SW480 (cell line): ENCODE measurements at regions not wholly inside any gene's neighbourhood (a gene's known extent, or its start where the extent isn't known, plus 50 kb on each side); places are given as distances from the start of the nearest gene placed in this dataset.

Experiments used
- DNase-seq: peaks from one replicate; pipeline ENCODE4 v3.0.0-alpha.2; 2016; ENCODE audit warnings: low spot score

DNA sequence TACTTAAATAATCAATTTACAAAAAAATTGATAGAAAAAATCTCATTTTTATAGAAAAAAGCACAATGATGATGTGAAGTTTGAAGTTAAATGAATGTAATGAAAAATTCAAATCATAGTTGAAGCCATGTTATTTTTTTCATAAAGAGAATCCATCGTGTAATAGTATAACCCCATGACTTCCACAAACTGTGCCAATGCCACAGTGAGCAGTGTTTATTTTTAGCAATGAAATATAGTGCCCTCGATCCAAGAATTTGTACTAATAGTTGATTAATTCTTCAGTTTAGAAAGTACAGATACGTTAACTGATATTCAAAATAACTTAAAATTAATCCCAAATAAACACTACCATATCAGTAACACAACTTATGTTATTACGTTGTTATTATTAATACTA is 225.9 kb downstream of the PTPRC start:
- DNase-seq = no peak

DNA sequence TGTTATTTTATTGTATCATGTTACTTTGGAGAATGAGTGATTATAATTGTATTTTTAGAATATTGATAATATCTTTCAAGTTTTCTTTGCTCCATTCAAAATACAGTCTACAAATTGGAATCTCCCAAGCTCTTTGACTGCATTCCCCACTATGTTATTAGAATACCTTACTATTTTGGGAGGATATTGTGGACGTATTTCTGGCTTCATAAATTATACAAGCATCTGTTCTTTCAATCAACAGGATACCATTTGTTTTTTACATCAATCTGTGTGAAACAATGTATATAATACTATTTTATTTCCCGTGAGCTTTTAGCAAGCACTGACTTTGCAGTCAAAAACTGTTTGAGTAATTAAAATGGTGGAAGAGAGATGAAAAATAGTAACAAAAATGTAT is 226.5 kb downstream of the PTPRC start:
- DNase-seq = no peak

DNA sequence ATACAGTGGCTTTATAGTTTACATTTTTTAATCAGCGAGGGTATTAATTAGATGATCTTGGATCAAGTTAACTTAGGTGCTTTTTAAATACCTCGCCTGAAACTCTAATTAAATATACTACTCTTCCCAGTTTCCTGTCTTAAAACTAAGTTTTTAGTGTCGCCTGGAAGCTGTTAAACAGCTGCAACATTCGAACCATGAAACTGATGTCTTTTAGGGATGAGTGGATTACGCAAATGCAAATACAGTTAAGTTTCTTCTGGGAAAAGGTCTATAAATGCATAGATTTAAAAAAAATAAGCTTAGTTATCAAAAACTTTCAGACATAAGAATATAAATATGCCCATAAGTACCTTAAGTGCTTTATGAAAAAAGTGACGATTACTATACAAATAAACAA is 228.3 kb downstream of the PTPRC start:
- DNase-seq = no peak

DNA sequence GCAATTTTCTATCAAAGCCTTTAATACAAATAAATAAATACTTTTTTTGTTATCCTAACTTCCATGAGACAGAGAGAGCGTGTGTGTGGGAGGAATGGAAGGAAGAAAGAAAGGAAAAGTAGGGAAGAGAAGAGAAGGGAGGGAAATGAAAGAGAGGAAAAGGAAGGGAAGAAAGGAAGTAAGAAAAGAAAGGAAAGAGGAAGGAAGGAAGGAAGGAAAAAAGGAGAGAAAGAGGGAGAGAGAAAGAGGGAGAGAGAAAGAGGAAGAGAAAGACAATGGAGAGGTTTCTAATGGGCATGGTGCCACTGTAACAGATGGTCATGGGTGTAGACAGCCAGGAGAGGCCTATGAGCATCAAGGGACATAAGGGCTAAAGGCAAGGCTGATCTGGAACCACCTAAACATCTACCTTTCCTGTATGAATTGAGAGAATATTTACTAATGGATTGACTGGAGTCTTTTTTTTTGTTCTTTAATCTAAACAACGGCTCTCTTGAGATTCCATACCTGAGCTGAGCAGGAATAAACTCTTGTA is 234.9 kb downstream of the PTPRC start:
- no peak for DNase-seq

DNA sequence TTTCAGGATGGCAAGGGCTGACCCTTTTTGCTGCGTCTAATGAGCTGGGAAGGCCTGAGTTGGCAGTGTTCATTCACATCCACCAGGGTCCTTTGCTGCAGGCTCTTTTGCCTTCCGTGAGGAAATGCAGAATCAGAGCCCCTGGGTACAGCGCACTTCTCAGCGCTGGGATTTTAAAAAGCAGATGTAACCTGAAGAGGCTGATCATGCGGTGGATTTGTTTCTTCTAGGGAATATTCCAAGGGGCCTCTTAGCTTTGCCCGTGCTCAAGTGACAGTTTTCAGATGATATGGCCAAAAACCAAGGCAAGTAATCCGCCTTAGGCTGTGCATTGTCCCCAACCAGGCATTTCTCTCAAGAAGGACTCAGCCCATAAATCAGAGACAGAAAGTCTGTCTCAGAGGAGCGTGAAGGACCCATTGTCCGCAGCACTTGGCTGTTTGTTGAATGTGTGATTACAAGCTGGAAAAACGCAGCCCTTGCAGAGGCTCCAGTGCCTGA is 237.6 kb downstream of the PTPRC start:
- DNase-seq = no peak

DNA sequence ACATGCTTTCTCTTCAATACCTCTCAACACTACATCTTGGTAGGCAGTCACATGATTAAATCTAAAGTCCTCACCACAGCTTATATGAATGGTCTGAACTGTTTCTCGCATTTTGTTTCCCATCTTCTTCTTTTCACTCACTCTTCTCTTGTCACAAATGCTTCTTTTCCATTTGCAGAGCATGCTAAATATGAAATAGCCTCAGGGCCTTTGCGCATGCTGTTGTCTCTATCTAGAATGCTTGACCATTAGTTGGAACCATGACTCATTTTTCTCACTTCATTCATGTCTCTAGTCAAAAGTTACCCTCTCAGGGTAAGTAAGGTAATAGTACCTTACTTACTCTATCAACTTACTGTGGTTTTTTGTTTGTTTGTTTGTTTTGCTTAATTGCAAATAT is 239.7 kb downstream of the PTPRC start:
- no peak for DNase-seq

DNA sequence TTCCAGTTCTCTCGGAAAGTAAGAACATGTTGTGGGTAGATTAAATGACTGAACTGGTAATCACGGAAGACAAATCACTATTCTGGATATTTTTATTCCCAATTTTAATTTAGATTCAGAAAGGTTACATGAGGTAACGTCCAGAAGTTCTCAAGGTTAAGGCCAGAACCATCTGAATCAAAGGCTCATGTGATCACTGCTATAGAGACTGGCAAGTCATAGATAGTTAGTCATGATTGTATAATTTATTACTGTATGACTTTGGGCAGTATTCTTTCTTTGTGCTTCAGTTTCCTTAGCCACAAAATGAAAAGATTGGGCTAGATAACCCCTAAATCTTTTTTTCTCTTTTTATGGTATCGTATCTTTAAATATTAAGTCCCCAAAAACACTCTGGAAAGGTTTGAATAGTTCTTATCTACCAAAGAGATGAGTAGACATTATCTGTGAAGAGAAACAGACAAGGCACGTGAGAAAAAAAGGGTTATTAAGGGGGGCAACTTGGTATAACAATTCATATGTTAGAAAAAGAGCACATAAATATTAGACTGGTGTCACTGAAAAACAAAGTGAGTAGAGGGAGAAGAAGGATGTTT is 241.0 kb downstream of the PTPRC start:
- no peak for DNase-seq

DNA sequence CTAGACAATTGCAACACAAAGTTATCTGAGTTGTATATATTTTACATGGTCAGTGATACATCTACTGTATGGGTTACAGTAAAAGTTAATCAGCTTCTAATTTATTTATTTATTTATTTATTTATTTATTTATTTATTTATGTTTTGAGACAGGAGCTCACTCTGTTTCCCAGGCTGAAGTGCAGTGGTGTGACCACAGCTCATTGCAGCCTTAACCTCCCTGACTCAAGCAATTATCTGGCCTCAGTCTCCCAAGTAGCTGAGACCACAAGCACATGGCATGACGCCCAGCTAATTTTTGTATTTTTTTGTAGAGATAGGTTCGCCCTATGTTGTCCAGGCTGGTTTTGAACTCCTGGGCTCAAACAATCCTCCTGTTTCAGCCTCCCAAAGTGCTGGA is 241.6 kb downstream of the PTPRC start:
- DNase-seq = no peak

DNA sequence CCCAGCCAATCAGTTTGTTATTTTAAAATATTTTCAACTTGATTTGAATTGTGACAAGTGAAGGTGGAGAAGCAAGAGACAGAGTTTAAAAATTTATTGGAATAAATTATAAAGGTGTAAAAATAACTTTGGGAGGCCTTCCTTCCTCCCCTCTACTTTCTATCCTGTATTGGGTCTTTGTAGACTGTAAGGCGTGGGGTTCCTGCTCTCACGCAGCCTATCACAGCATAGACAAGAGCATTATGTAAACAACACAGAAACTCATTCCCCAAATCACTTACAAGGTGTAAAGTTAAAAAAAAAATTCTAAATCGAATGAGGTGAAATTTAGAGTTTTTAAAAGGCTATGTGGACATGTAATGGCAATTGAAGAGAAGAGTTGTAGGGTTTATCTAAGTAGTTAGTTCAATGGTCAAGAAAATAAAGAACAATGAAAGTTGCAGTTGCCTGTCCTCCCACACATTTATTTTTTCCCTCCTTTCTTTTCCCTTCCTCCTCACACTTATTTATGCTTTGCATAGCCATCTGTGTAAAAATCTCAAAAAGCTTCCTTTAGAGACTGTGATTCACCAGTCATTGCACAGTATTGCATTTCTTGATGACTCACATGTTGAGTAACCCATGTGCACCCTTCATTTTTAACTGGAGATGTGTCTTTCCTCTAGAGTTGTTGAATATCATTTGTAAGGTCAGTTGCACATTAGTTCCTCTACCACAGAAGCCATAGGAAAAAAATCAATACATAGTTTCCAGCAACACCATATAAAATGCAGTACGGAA is 242.2 kb downstream of the PTPRC start:
- peak; percentile 75 for DNase-seq

DNA sequence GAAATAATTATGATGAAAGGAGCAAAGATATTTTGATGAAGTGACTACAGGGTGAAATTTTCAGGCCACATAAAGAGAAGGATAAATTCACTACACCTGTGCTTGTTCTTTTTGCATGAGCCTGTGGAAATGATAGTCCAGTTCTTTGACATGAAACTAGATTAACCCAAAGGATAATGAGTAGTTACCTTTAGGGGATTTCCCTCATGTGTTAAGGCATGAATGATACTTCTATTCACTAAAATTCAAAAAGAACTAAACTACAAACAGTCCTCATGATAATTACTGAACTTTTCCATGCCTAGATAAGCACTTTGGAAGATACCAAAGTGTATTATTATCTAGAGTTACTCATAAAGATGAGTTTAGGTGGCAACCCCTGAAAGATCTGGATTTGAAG is 244.3 kb downstream of the PTPRC start:
- no peak for DNase-seq

DNA sequence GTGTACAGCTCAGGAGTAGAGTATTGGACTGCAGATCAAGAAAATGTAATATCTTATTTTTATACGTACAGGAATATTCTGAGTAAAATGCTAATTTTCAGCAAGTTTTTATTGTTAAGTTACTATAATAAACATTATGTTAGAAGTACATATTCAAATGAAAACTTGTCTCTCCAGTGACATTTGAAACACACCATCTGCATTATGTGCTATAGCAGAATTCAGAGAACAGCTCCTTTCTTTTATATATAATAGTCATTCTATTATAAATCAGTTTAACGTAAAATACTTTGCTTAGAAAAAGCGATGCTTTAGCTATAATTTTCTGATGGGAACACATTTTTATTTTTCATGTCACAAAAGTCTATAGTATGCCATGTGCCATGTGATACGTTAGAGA is 249.0 kb downstream of the PTPRC start:
- DNase-seq = no peak

DNA sequence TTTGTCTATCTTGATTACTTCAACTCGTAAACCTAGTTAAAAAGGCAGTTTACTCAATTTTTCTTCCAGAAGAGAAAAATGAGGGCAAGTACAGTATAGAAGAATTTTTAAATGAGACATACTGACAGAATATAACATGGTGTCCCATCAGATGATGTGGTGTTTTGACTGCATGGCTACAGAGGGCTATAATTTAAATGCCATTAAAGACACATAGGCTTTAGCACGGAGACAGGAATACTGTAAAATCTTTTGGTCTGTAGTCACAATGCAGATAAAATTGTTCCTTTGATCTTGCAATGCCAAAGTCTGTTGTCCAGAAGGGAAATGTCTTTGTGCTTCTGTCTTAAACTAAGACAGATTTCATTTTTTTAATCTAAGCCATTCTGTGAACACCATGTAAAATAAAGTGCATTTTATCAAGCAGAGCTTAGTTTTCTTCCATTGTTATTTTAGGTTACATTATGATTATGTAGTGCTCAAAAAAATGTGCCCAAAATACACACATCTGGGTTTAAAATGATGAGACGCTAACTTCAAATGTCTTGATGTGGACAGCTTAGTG is 249.6 kb downstream of the PTPRC start:
- DNase-seq = no peak

DNA sequence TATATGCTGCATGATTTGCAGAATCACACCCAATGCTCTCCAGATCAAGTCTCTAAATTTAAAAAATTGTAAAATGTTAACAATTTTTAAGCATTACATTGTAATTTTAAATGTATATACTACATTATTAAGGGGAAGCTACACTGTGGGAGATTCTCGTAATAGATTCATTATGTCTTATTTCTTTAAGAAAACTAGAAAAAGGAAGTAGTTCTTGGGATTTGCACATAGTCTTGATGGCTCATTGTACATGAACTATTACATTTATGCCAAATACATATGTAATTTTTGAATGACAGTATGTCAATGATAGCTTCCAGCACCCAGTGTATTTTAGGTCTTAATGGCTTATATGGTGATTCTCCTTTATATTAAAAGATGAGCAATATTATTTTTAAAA is 250.3 kb downstream of the PTPRC start:
- DNase-seq = no peak

DNA sequence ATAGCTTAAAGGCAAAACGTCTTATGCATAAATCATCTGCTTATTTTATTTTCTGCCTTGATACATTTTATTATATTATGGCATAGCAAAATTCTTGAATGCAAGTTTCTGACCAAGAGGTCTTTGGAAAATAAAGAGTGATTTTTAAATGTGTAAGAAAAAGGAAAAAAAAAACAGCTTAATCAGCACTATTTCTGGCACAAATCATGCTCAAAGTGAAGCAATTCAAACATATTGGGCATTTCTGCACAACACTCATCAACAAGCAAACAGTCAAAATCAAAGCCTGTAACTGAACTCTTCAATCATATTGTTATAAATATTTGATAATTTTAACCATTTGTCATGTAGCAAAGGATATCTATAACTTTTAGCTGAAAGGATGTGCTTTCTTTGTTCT is 250.9 kb downstream of the PTPRC start:
- DNase-seq = no peak

DNA sequence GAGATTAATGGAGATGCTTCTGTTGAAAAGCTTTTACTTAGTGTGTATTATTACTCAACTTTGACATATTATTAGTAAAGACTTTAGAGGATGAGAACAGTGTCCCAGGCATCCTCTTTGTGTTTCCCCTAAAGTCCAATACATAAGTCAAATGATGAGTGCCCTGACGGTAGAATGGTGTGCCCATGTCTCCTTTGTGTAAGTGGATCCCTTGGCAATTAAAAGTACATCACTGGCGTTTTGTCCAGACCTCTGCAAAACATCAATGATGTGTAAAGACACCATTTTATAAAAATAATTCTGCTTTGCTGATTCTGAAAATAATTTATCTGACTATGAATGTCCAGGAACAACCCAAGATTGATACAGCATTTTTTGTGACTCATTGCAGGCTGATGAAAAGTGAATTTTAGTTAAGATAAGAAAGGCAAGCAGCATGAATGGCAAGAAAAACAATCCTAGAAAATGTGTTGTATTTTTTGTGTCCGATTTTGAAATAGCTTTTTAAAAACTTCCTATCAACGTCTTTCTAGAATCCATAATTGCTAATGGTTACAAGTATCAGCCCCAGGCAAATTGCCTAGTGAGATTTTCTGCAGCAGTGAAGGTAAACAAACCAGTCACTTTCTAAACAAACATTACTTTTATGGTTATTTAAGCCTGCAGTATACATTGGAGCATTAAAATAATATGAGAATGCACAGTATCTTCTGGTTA is 251.5 kb downstream of the PTPRC start:
- no peak for DNase-seq

DNA sequence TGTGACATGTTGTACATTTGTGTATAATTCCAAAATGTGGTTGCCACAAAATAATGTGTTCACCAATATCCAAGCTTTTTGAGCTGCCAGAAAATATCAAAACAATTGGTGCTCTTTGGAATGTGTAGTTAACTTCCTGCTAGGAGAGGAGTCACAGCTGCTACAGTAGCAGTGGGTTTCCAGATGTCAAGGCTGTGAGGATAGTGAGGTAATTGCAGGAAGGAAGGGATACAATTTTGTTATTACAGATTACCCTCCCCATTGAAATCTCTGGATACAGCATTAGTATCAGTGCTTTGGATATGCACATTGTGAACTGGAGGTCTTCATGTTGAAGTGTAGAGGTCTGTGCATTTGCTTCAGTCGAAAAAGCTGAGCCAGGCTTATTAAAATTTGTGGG is 253.2 kb downstream of the PTPRC start:
- DNase-seq = no peak

DNA sequence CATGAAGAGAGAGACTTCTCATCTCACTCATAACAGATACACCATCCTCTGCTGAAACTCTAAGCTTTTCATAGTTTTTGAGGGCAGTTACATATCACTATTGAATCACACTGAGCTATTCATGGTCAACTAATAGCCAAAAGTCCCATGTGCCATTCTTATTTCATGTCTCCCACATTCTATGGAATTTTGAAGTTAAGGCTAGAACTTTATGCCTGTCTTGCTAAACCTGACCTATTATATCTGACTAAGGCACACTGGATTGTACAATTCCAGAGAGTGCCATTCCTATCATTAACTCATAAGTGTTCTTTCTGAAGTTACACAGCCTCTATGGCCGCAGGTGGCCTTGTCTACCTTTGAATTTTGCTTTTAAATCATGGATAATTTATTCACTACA is 254.3 kb downstream of the PTPRC start:
- DNase-seq = no peak

DNA sequence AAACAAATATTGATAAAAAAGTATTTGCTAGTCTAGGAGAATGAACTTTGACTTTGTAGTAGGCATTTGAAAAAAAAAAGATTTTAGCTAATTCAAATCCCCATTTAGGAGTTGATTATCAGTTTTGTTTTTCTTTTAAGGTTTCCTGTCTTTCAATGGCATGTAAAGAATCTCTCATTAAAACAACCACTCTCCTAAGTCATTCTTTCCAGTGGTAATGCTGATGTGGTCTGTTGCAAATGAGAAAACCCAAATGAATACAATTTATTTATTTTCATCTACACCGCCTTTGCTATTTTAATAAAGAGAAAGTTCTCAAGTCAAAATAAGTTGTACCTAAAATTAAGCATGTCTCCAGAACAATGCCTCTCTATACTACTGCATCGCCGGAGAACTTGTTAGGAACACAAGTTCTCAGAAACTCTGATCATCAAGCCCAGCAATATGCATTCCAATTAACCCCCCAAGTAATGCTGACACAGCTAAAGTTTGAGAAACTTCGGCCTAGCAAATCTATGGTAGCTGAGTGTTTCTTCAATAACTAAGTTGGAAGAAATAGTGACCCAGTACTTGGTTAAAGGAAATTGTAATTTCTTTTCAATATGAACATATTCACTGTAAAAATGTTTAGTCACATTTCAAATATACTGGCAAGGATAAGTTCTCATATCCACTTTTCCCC is 255.1 kb downstream of the PTPRC start:
- no peak for DNase-seq

DNA sequence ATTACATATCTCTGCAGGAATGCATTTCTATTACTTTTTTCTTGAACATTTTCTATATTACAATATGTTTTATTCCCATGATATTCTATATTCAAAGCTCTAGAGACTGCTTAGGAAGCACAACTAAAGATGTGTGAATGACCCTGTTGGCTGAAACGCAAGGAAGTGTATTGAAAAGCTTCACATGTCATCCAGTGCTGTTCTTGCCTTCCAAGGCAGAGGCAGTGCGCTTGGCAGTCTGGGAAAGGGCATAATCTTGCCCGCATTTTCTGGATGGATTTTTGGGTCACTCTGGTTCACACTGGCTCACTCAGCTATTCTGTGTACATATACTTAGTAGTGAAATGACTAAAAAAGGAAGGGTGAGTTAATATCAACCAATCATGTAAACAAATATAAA is 262.4 kb downstream of the PTPRC start:
- no peak for DNase-seq

DNA sequence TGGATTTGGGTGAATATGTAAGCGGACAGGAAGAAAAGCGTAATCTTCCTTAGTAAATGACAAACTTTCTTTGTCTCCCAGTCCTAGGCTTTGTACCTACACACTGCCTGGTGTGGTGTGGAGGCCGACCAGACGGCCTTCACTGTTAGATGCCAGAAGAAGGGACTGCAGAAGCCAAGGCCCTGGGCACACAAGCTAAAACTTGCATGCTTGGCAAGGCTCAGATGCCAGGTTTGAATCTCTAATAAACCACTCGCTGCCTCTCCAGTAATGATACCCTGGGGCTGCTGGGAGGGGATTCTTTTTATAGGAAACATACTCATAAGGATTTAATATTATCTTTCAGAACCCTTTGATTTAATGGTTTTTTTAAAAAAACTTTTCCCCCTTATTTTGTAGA is 263.8 kb downstream of the PTPRC start:
- DNase-seq = no peak

DNA sequence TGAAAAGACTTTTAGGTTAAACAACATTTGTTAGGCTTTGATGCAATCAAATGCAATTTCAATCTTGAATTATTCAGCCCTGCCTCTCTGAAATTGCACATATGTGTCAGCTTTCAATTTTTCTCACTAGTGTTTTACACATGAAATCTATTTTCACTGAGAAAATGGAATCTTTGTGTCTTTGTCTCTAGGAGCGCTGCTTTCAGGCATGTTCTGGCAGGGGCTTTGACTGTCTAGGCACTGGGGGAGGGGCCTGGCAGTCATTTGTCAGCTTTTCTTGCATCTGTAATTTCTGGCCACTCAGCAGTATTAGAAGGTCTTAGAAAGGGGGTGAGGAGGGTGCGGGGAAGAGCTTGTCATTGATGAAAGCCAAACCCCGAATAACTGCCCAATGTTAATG is 264.4 kb downstream of the PTPRC start:
- no peak for DNase-seq

DNA sequence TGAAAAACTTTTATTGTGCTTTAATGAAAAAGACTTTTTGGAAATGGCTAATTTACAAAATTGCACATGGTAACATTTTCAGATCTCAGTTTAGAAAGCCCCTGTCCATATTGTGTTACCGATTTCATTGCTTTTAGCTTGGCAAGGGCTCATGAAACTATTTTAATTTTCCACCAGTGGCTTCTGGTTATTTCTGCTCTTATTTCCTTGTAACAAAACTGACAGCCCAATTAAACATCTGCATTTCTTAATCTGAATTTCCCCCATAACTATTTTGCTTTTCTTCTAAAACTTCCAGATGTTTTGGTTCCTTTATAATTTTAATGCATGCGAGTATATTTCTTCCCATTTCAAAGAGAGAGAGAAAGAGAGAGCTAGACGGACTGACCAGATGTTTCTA is 264.8 kb downstream of the PTPRC start:
- DNase-seq = no peak
